GM21360 (cell line): ENCODE measurements at regions not wholly inside any gene's neighbourhood (a gene's known extent, or its start where the extent isn't known, plus 50 kb on each side); places are given as distances from the start of the nearest gene placed in this dataset.

Experiments used
- ATAC-seq: cut with Tn5 transposase; IDR thresholded peaks from one replicate; pipeline ENCODE4 v1.9.1; 2021; ENCODE audit warnings: mild to moderate bottlenecking, moderate library complexity; ENCODE audit not compliant: unreplicated experiment

GRCh38 chr3:55183201-55183600 lies 255.3 kb upstream of the LRTM1 start:
- no peak for ATAC-seq

DNA sequence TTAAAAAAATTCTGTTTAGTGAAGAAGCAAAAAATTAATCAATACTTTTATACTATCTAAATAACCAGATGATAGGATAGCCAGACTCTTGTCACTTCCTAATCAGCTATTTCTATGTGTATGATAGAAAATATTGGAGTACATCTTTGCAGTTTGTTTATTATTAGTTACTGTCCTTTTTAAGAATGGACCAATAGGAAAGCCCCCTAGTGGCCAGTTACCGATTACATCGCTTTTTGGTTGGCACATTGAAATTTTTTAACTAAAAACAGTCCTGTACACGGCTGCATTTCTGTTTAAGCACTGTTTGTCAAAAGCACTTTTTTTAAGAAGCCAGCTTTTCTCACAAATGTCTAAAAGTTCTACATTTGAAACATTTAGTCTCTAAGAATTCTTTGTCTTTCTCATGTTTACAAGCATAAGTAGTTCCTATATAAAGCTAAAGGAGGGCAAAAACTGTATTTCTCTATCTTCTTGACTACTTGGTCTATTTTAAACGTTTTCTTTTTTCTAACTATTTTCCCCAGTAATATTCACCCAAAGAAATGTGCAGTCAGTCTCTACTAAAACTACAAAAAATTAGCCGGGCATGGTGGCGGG lies 253.2 kb upstream of the LRTM1 start:
- no peak for ATAC-seq

DNA sequence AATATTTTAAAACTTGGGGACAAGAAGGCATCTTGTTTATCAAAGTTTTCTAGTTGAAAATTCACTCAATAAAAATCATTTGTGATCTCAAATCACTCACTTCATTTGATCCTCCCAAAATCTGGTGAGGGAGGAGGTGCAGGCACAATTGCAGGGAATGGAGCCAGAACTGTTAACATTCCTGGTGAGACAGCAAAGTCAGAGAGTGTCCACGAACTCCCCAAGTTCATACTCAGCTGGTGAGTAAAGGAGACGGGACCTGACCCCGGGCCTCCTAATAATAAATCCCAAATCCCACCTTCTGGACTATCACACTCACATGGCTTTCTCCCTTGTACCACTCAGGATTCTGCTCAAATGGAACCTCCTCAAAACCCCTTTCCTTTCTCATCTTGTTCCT lies 252.3 kb upstream of the LRTM1 start:
- no peak for ATAC-seq

- ATAC-seq, result no peak
Observed at GRCh38 chr3:55178336-55178735, 250.5 kb upstream of the LRTM1 start.

- no peak for ATAC-seq
Observed at GRCh38 chr3:55177749-55178148, 249.9 kb upstream of the LRTM1 start.

DNA sequence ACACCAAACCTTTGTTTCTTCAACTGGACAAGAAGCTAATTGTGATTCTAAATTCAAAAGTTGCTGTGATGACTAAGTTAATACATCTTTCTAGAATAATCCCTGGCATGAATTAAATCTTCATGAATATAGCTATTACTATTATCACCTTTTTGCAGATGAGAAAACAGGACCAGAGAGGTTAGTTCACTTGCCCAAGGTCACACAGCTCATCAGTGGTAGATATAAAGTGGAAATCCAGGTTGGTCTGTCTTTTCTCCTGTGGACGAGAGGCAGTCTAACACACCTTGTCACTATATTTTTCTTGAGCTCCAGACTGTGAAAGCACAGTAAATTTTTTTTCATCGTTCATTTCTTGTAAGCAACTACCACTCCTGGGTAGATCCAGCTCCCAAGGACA lies 247.6 kb upstream of the LRTM1 start:
- no peak for ATAC-seq

GRCh38 chr3:55174747-55175146 lies 246.9 kb upstream of the LRTM1 start:
- no peak for ATAC-seq

GRCh38 chr3:55173504-55173903 lies 245.6 kb upstream of the LRTM1 start:
- no peak for ATAC-seq

DNA sequence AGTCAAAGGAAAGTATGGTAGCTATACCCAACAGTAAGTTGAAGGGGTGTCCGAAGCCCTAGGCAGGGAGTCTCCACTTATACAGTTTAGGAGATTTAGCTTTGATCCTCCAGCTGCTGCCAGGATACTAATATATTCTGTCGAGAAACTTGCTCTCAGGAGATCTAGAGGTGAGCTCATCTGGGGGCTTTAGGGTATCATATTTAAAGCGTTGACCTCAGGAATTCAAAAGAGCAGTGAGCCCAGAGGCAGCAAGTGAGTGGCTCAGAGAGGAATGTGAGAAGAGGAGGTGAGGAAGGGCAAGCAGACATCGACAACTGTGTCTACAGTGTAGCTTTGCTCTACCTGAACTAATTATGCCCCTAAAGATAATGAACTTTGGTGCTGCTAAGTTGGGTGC lies 245.1 kb upstream of the LRTM1 start:
- ATAC-seq, result no peak

- no peak for ATAC-seq
Observed at GRCh38 chr3:55170444-55170843, 242.6 kb upstream of the LRTM1 start.

DNA sequence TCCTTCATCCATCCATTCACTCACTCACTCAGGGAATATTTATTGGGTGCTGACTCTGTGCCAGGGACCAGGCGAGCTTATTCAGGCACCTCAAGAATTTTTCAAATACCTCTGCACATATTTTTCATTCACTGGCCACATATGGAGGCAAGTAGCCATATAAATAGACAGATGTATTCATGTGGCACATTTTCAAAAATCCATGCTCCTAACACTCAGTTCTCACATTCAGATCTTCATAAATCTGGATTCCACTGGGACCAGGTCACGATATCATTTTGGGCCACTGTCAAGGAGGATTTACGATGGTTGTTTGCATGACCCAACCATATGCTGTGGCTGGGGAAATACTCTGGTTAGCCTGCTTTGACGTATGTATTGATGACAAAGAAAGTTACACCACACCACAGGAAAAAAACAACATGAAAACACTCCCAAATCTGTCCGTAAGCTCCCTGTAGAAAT lies 241.8 kb upstream of the LRTM1 start:
- ATAC-seq, result no peak

- no peak for ATAC-seq
Observed at GRCh38 chr3:55169161-55169560, 241.3 kb upstream of the LRTM1 start.

GRCh38 chr3:55167586-55168317 lies 239.9 kb upstream of the LRTM1 start:
- no peak for ATAC-seq

GRCh38 chr3:55166576-55167555 lies 239.0 kb upstream of the LRTM1 start:
- peak; percentile 56 for ATAC-seq

DNA sequence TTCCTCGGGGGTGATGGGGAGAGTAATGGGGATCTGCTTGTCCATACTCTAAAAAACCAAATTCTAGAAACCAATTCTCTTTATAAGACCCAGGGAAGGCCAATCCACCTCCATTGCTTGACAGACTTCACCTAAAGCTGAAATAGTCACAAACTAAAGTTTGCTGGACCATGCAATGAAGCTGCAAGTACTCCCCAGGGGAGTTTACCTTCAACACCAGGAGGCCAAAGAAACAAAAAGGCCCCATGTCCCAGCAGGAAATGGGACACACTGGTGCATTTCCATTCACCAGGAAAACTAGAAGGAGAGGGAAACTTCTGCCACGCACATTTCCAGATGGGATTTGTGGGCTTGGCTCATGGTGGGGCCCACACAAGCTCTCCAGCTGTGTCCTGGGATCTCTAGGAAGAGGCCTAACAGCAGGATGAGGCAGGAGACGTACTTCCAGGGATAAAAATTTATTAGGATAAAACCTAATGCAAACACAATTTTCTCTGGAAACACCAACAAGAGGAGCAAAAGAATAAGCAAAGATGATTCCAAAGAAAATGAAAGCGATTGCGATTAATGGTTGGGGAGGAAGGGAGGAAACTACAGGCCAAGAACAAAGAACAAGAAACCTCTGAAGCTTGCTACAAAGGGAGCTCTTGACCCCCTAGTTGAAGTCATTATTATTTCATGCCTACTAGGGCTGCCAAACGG lies 238.0 kb upstream of the LRTM1 start:
- ATAC-seq, result no peak

DNA sequence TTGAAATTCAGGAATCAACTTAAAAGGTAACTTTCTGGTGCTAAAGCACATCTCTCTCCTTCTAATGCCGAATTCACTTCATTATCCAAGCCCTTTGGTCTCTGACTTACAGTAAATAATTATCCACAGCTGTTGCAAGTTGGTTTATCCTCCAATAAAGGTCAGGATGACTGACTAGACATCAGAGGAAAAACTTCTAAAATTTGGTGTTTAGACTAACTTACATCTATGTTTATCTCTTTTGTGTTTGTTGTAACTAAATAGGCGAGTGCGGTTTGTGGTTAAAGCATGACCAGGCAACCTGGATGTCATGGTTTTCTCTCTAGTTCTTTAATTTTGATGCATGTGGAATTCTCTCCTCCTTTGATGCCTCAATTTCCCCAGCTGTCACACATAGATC lies 237.4 kb upstream of the LRTM1 start:
- ATAC-seq, result no peak

DNA sequence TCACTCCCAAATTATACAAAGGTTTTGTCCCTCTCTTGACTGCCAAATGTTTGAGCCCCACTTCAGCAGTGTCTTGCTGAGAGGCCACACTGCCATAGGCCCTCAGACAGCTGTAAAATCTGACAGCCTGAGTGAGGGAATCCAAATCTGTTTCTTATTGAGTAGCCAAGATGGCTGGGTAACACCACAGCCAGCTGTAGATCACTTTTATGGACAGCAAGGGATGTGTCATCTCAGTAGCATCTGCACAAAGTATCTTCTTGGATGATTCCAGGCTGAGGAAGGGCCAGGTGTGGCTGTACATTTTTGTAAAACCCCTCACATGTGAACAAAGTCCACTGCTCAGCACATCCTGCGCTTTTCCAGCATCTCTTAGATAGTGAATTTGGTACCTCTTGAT lies 237.0 kb upstream of the LRTM1 start:
- no peak for ATAC-seq

GRCh38 chr3:55164191-55164590 lies 236.3 kb upstream of the LRTM1 start:
- no peak for ATAC-seq

GRCh38 chr3:55163421-55163820 lies 235.6 kb upstream of the LRTM1 start:
- ATAC-seq, result no peak

GRCh38 chr3:55162031-55162795 lies 234.4 kb upstream of the LRTM1 start:
- ATAC-seq, result no peak
